Thyroid gland (tissue), 4 donors: ENCODE measurements at regions not wholly inside any gene's neighbourhood (a gene's known extent, or its start where the extent isn't known, plus 50 kb on each side); places are given as distances from the start of the nearest gene placed in this dataset.

ENCODE experiments used
- DNase-seq, 2 donors: peaks; one replicate each; pipeline ENCODE4 v3.0.0-alpha.2; 2019
- H3K27ac ChIP-seq, 3 donors: fragments of 200-600 bp; sonication (generic); 1 replicate in 2 of 3; 2 replicates in 1 of 3; pipeline ENCODE4 v1.5.1; 2016 to 2019; ENCODE audit warnings: mild to moderate bottlenecking in 1 of 3, moderate library complexity in 1 of 3
- H3K27me3 ChIP-seq: fragments of 200-600 bp; sonication (generic); one replicate; pipeline ENCODE4 v1.5.1; 2019
- H3K36me3 ChIP-seq, 2 donors: fragments of 200-600 bp; sonication (generic); one replicate each; pipeline ENCODE4 v1.5.1; 2016 to 2019
- H3K4me1 ChIP-seq, 2 donors: fragments of 200-600 bp; sonication (generic); one replicate each; pipeline ENCODE4 v1.5.1; 2017 to 2019
- H3K4me3 ChIP-seq, 3 donors: fragments of 200-600 bp; sonication (generic); replicated peaks in 1 of 3; 1 replicate in 2 of 3; 2 replicates in 1 of 3; pipeline ENCODE4 v1.5.1; 2016; ENCODE audit warnings: mild to moderate bottlenecking in 1 of 3
- H3K9me3 ChIP-seq: fragments of 200-600 bp; sonication (generic); one replicate; pipeline ENCODE4 v1.5.1; 2017
- POLR2A ChIP-seq, 2 donors: fragments of 450-650 bp; IDR thresholded peaks; one replicate each; pipeline ENCODE4 v1.6.1; 2017; ENCODE audit warnings: antibody characterized with exemption in 2 of 2, mild to moderate bottlenecking in 2 of 2, moderate library complexity in 1 of 2
- WGBS, 2 donors: methylation state at CpG; one replicate each; pipeline ENCODE4 v1.1.5; 2017; 5-methylcytosine and 5-hydroxymethylcytosine counted together
- intact Hi-C: fragments of 100-400 bp; cut with DNase I; formaldehyde crosslinking; loops from one replicate; pipeline ENCODE4 v1.15.1; 2023
- TF ChIP-seq, protein P1 (sequence below), 6 experiments: fragments of 200-600 bp in 3 of 6; fragments of 450-650 bp in 3 of 6; sonication (generic) in 3 of 6; IDR thresholded peaks; one replicate each; pipeline ENCODE4 v1.5.1; 2016 to 2019; ENCODE audit warnings: antibody characterized with exemption in 6 of 6, mild to moderate bottlenecking in 2 of 6, inconsistent platforms in 1 of 6, moderate library complexity in 1 of 6

DNA sequence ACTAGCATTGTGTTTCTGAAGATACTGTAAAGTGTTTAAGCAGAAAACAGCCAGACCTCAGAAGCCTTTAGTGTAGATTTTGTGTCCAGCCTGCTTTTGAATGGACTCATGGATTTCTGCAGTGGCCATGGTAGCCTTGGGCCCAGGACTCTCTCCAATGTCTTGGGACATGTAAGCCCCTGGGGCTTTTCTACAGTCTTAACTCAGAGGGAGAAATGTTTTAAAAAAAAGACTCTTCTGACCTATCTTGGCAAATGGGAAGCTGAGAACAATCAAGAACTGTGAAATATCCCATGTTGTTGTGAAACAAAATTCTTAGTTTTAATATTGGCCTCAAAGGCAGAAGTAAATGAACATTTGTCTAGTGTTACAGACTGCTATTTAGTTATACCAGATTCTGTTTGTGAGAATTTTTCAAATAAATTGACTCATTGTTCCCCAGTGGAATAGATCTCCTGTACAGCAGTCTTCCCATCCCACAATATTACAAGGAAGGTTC lies 112.5 kb upstream of the DMAC1 start:
- intact Hi-C loops, result no loop called here
- DNase-seq, result no peak
- Histone ChIP-seq H3K36me3 (no peaks in the 10 kb centered on the region), H3K9me3 (no peaks in the 10 kb centered on the region), H3K4me3 (no peak overlapping the region), H3K4me1 (peaks cover 0 to 5% of the 10 kb centered on the region in 2 donors), H3K27me3 (no peaks in the 10 kb centered on the region), H3K27ac (no peak overlapping the region)
- TF ChIP-seq, protein P1, sequence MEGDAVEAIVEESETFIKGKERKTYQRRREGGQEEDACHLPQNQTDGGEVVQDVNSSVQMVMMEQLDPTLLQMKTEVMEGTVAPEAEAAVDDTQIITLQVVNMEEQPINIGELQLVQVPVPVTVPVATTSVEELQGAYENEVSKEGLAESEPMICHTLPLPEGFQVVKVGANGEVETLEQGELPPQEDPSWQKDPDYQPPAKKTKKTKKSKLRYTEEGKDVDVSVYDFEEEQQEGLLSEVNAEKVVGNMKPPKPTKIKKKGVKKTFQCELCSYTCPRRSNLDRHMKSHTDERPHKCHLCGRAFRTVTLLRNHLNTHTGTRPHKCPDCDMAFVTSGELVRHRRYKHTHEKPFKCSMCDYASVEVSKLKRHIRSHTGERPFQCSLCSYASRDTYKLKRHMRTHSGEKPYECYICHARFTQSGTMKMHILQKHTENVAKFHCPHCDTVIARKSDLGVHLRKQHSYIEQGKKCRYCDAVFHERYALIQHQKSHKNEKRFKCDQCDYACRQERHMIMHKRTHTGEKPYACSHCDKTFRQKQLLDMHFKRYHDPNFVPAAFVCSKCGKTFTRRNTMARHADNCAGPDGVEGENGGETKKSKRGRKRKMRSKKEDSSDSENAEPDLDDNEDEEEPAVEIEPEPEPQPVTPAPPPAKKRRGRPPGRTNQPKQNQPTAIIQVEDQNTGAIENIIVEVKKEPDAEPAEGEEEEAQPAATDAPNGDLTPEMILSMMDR (IDR thresholded peaks at IDR 0.05), result no peak

- Histone ChIP-seq H3K27me3 (no peaks in the 10 kb centered on the region), H3K9me3 (no peaks in the 10 kb centered on the region), H3K36me3 (no peaks in the 10 kb centered on the region), H3K27ac (no peak overlapping the region), H3K4me3 (no peak overlapping the region), H3K4me1 (peaks cover 0 to 5% of the 10 kb centered on the region in 2 donors)
- peak; percentile 4 to 19 for DNase-seq
- intact Hi-C loops, result no loop called here
- TF ChIP-seq, protein P1 (IDR thresholded peaks at IDR 0.05), result no peak
- TF ChIP-seq POLR2A (IDR thresholded peaks at IDR 0.05), result no peak
- WGBS, 2 donors, result 28 to 33% methylated on average over 6 of the region's 6 CpGs
These were observed 110.9 kb upstream of the DMAC1 start for GRCh38 chr9:7910426-7911020.

GRCh38 chr9:7909537-7909936 lies 110.0 kb upstream of the DMAC1 start:
- H3K4me3 ChIP-seq, result no peak overlapping the region
- no peak for DNase-seq
- WGBS, 2 donors, result 73 to 84% methylated on average over 5 of the region's 5 CpGs

GRCh38 chr9:7907551-7908337 lies 108.2 kb upstream of the DMAC1 start:
- no peak for DNase-seq
- intact Hi-C loops, result no loop called here
- 88 to 93% methylated on average over 5 of the region's 5 CpGs for WGBS, 2 donors
- Histone ChIP-seq H3K27me3 (no peaks in the 10 kb centered on the region), H3K4me3 (no peak overlapping the region), H3K4me1 (peaks cover 0 to 5% of the 10 kb centered on the region in 2 donors), H3K27ac (no peak overlapping the region), H3K9me3 (no peaks in the 10 kb centered on the region), H3K36me3 (no peaks in the 10 kb centered on the region)
- no peak for TF ChIP-seq POLR2A (IDR thresholded peaks at IDR 0.05)
- TF ChIP-seq, protein P1 (IDR thresholded peaks at IDR 0.05), result no peak

More at GRCh38 chr9:7909537-7909936, 110.0 kb upstream of the DMAC1 start:
- no peak for TF ChIP-seq POLR2A (IDR thresholded peaks at IDR 0.05)
- TF ChIP-seq, protein P1 (IDR thresholded peaks at IDR 0.05), result no peak
- Histone ChIP-seq H3K27ac (no peak overlapping the region), H3K4me1 (peaks cover 0 to 5% of the 10 kb centered on the region in 2 donors), H3K9me3 (no peaks in the 10 kb centered on the region), H3K36me3 (no peaks in the 10 kb centered on the region), H3K27me3 (no peaks in the 10 kb centered on the region)
- intact Hi-C loops, result no loop called here
